Inflammatory macrophage treated with lipopolysaccharide for 4 hours (primary cell): ENCODE measurements at regions not wholly inside any gene's neighbourhood (a gene's known extent, or its start where the extent isn't known, plus 50 kb on each side); places are given as distances from the start of the nearest gene placed in this dataset.

Experiments used
- DNase-seq: peaks from one replicate; pipeline ENCODE4 v3.0.0-alpha.2; 2020

- no peak for DNase-seq
Observed at GRCh38 chr6:149185799-149186357, 131.6 kb upstream of the TAB2 start.

DNA sequence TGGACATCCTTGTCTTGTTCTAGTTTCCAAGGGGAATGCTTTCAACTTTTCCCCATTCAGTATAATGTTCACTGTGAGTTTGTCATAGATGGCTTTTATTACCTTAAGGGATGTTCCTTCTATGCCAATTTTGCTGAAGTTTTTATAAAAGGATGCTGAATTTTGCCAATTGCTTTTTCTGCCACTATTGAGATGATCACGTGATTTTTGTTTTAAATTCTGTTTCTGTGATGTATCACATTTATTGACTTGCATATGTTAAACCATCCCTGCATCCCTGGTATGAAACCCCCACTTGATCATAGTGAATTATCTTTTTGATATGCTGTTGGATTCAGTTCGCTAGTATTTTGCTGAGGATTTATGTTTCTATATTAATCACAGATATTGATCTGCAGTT is 130.6 kb upstream of the TAB2 start:
- DNase-seq = no peak

DNA sequence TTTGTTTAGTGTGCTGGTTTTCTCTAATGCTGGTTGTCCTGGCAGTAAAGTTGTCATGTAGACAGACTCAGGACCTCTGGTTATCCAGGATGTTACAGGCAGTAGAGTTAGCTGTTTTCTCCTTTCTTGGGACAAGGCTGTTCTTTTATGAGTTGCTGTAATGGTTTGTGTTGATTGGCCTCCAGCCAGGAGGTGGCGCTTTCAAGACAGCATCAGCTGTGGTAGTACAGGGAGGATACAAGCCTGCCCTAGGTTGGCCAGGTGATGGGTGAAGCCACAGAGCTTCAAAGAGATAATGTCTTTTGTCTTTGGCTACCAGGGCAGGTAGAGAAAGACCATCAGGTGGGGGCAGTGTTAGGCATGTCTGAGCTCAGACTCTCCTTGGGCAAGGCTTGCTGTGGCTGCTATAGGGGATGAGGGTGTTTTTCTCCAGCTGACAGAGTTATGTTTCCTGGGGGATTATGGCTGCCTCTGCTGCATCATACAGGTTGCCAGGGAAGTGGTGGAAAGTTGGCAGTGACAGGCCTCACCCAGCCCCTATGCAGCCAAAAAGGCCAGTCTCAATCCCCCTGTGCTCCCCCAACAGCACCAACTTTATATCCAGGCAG is 127.2 kb upstream of the TAB2 start:
- peak; percentile 65 for DNase-seq

DNA sequence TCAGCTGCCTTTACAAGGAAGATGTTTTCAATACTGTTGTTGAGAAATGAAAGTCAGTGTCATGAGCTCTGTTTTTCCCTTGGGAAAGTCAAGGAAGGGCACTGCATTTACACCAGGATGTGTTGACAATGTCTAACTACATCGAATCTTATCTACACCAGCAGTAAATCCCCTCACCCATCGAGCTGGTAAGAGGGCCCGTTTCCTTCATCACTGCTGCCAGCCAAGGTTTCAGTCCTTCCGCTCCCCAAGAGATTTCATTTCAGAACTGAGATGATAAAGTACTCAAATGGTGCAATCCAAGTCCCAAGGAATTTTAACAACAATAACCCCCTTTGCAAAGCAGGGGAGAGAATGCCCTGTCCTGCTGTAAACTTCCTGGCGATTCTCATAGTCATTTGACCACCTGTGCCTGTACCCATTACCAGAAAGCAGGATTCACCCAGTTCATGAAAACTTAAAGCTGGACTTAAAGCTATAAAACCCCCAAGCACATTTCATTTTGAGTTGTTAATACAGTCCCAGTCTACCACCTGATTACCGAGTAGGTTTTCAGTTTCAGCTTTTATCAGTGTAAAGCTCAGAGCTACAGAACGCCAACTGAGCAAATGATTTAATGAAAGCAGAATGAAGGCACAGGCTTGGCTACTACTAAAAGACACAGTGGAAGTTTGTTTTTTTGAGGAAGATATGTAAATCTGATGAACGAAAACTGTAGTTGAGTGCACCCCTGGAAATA is 122.5 kb upstream of the TAB2 start:
- no peak for DNase-seq

DNA sequence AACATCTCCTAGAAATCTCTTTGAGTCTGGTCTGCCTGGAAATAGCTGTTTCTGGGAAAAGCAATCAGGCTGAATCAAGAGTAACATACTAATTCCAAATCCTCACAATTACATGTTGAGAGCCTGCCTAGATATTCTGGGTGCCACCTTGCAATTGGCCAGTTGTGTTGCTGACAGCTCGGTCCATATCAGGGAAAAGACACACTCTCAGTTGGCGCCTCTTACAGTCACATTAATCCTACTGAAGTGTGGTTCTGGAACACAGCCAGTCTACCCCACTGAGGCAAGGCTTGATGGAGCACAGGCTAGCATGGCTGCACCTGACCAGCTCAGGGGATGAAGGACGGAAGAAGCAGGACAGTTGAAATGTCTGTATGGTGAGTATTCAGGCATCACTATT is 121.4 kb upstream of the TAB2 start:
- no peak for DNase-seq

GRCh38 chr6:149197482-149197881 is 120.0 kb upstream of the TAB2 start:
- no peak for DNase-seq

- no peak for DNase-seq
Observed at GRCh38 chr6:149198265-149198664, 119.2 kb upstream of the TAB2 start.

- DNase-seq = no peak
Observed at GRCh38 chr6:149200282-149200945, 117.1 kb upstream of the TAB2 start.

- DNase-seq = no peak
Observed at GRCh38 chr6:149201068-149201655, 116.3 kb upstream of the TAB2 start.

- DNase-seq = no peak
Observed at GRCh38 chr6:149202100-149202499, 115.4 kb upstream of the TAB2 start.

DNA sequence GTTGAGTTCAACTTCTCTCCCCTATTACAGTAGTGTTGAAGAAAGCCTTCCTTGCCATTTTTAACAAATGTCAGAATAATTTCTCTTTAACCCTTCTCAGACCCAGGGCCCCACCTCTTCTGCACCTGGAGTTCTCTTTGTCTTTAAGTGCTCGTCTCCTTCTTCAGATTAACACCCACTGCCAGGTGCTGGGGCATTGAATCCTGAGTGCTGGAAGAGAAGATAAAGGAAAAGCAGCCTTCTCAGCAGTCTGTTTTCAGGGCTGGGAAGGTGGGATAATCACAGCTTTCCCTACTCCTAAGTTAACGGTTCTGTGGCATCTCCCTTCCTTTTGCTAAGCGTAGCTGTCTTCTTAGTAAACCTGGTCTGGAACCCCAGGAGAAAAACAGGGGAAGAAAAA is 114.6 kb upstream of the TAB2 start:
- DNase-seq = no peak

GRCh38 chr6:149203509-149203908 is 114.0 kb upstream of the TAB2 start:
- no peak for DNase-seq

DNA sequence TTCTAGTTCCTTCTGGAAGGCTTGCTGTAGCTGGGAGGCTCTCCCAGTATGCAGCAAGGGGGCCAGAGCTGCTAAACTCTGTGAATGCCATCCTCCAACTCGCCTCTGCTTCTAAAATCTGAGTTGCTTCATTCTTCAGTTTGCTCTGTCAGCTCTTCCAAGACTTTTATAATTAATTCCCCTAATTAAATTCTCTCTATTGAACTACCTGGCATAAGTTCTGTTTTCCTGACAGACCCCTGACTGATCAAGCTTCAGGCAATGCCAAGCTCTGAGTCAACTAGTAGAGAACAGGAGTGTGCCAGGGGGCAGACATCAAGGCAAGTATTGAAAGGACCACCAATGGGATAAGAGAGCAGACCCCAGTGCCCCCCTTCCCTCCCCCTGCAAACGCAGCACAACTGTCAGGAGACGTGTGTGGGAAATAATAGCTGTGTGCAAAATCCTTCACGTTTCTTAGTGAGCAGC is 109.3 kb upstream of the TAB2 start:
- DNase-seq = no peak

- DNase-seq = peak; percentile 65
Observed at GRCh38 chr6:149209871-149210775, 107.4 kb upstream of the TAB2 start.

GRCh38 chr6:149211046-149211571 is 106.4 kb upstream of the TAB2 start:
- peak; percentile 82 for DNase-seq

GRCh38 chr6:149212206-149212605 is 105.3 kb upstream of the TAB2 start:
- DNase-seq = no peak

DNA sequence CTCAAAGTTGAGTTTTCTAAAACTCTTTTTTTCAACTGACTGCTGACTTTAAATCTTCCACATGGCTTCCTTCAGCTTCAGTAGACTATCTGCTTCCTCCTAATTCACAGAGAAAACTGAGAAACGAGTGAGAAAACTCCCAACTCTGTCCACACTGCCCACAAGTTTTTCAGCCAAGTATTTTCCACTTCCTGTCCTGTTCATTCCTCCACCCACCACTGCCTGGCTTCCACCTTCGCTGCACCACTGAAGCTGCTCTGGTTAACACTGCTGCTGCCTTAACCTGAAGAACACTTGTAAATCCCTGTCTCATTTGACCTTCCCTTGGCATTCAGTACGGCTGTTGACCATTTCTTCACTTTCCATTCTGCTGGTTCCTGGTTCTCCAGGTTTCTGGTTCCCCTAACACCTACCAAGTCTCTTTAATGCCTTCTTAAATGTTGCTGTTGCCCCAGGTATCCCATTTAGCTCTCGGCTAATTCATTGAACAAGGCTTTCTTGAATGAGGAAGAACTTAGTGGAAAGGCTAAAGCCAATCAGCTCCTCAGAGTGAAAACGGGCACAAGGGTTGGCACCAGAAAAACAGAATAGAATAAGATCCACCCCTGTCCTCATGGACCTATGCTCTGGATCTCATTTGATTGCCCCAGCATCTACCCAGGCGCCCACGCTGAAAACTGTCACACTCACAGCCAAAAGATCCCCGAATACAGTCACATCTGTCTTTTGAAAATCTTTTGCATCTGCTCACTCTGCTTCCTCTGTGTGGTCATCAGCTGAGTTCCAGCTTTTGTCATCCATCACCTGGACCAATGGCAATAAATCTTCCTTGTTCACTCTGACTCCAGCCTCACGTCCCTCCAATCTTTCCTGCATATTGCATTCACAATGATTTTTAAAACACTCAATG is 104.4 kb upstream of the TAB2 start:
- DNase-seq = peak; percentile 76

GRCh38 chr6:149213829-149214228 is 103.7 kb upstream of the TAB2 start:
- peak; percentile 23 for DNase-seq

DNA sequence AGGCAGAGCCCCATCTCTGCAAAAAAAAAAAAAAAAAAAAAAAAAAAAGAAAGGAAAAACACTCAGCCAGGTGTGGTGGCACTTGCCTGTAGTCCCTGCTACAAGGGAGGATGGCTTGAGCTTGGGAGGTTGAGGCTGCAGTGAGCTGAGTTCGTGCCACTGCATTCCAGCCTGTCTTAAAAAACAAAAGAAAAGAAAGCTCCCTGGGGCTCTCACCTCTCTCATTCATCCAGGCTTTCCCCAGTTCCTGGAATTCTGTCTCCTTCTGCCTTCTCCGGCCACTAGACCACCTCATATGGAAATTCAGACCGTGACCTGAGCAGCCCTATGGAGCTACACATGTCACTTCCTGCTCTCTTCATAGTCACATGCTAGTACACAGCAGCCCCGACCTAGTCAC is 101.1 kb upstream of the TAB2 start:
- no peak for DNase-seq

DNA sequence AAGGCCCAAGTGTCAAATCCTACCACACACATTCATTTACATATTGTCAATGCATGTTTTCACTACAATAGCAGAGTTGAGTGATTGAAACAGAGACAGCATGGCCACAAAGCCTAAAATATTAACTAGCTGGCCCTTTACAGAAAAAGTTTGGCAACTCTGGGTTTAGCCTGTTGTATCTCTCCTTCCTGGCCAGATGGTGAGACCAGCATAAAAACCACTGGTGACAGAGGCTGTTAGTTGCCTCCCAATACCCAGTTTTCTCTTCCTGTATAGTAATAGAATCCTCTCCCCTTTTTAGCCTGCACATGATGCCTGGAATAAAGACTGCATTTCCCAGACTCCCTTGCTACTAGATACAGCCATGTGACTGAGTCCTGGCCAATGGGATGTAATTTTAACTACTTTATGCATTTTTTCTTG is 100.0 kb upstream of the TAB2 start:
- no peak for DNase-seq

DNA sequence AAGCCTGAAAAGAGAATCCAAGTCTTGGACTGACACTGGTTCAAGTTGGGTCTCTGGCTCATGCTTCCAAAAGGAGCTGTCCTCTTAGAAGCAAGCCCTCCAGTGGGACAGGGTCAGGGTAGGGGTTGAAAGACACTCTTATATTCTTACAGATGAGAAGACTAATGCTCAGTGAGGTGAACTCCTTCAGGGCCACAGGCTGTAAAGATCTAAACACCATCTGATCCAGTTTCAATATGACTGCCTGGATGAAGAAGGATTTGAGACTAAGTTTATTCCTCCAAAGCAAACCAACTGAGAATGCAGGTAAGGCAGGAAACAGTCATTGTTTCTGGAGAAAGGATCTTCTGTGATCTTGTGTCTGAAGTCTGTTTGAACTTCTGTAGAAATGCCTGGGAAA is 99.0 kb upstream of the TAB2 start:
- DNase-seq = no peak
